ENCODE measurements at regions not wholly inside any gene's neighbourhood (a gene's known extent, or its start where the extent isn't known, plus 50 kb on each side); places are given as distances from the start of the nearest gene placed in this dataset.

DNA sequence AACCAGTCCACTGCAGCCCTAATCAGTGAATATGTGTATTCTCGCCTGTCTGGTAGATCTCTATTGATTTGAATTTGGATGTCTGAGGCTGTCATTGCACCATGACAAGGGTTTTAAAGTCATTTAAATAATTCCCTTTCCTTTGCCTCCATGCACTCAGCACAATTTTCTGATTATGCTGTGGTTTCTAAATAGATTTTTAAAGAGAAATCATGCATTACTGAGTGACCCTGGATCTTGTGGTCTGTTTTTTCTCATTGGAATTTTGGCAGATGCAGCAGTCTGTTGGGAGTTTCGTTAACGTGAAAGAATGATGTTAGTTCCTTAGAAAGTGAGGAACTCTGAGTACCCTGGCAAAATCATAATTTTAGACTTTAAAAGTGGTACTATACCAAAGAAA lies 396.0 kb downstream of the LRRC70 start:
- H3K4me3 ChIP-seq (ENCODE audit: extremely low read depth in 1 of 4, insufficient read depth in 2 of 4, low read depth in 3 of 4, low read length in 4 of 4): no peak overlapping the region
- no peak overlapping the region for H2AK5ac ChIP-seq (ENCODE audit: low read depth, low read length)
- H3K9ac ChIP-seq (replicated peaks in 1 of 4; ENCODE audit: extremely low read depth in 1 of 4, low read depth in 3 of 4, low read length in 3 of 4): no peak overlapping the region
- no peak overlapping the region for H4K8ac ChIP-seq (ENCODE audit: extremely low read depth, insufficient read depth, low read length)
- ChIA-PET POLR2A (ENCODE audit: partially characterized antibody) (no interaction called here), CTCF (ENCODE audit: partially characterized antibody) (no interaction called here)
- no peak overlapping the region for H3K56ac ChIP-seq (replicated peaks; ENCODE audit: insufficient read length, low read depth, low read length)
- no peak overlapping the region for H2BK15ac ChIP-seq (ENCODE audit: low read length)
- no peak overlapping the region for H2BK120ac ChIP-seq (replicated peaks; ENCODE audit: low read depth, low read length)
- H3K14ac ChIP-seq (ENCODE audit: insufficient read length): no peak overlapping the region
- H3K36me3 ChIP-seq (ENCODE audit: control insufficient read depth in 2 of 4, insufficient read depth in 4 of 4, low read length in 3 of 4): no peaks in the 10 kb centered on the region
- no peak overlapping the region for H4K5ac ChIP-seq (ENCODE audit: insufficient read length, low read depth, low read length)
- no peak overlapping the region for H4K91ac ChIP-seq (replicated peaks; ENCODE audit: insufficient read length, low read length)
- peaks cover 0 to 4% (median 0%) of the 10 kb centered on the region in 4 experiments; a peak in 1 of 7 replicates for H3K4me1 ChIP-seq (replicated peaks in 1 of 4; ENCODE audit: control insufficient read depth in 3 of 4, insufficient read depth in 4 of 4, low read length in 3 of 4)
- no peak overlapping the region for H3K23ac ChIP-seq (ENCODE audit: insufficient read length)
- no peak overlapping the region for H3K18ac ChIP-seq (ENCODE audit: extremely low read depth, low read length)
- DNase-seq (ENCODE audit: low read depth in 1 of 2, low spot score in 2 of 2): no peak
- no peak overlapping the region for H2BK12ac ChIP-seq (ENCODE audit: low read depth, low read length)
- H3K4me2 ChIP-seq (ENCODE audit: insufficient read depth in 1 of 2, low read depth in 2 of 2, low read length in 2 of 2): no peak overlapping the region
- H2BK20ac ChIP-seq (ENCODE audit: low read length): no peak overlapping the region
- no peak overlapping the region for H3K4ac ChIP-seq (replicated peaks; ENCODE audit: insufficient read length, low read depth, low read length)
- H3K27ac ChIP-seq (ENCODE audit: low read depth, low read length): no peak overlapping the region
- 72% methylated on average over 3 of the region's 3 CpGs; no CpG with 5 or more reads in 1 of the 2 experiments for WGBS, 2 experiments (ENCODE audit: extremely low coverage in 1 of 2, insufficient coverage in 1 of 2, insufficient read length in 1 of 2, insufficient replicate concordance in 2 of 2, low coverage in 1 of 2, low lambda C conversion rate in 2 of 2, missing lambda C conversion rate in 1 of 2)
- H3K79me1 ChIP-seq (ENCODE audit: low read depth, low read length): no peaks in the 10 kb centered on the region
- no peak for TF ChIP-seq POLR2AphosphoS5 (IDR thresholded peaks at IDR 0.05; ENCODE audit: low read depth, low read length)
- no peak for TF ChIP-seq SIRT6 (IDR thresholded peaks at IDR 0.05; ENCODE audit: low read length)
- no peak for TF ChIP-seq TBP (IDR thresholded peaks at IDR 0.05; ENCODE audit: low read depth, low read length)
- TF ChIP-seq SP4 (IDR thresholded peaks at IDR 0.05; ENCODE audit: low read length): no peak
- TF ChIP-seq EP300 (IDR thresholded peaks at IDR 0.05; ENCODE audit: borderline replicate concordance in 1 of 2, low read depth in 2 of 2, low read length in 2 of 2): no peak
- no peak for TF ChIP-seq SP2 (IDR thresholded peaks at IDR 0.05; ENCODE audit: low read length)
- TF ChIP-seq POLR2A (IDR thresholded peaks at IDR 0.05; ENCODE audit: control extremely low read depth in 1 of 2, low read depth in 2 of 2, low read length in 2 of 2): no peak
- TF ChIP-seq ATF3 (IDR thresholded peaks at IDR 0.05; ENCODE audit: insufficient read depth, low read depth, low read length): no peak
- TF ChIP-seq SAP30 (IDR thresholded peaks at IDR 0.05; ENCODE audit: insufficient read depth, insufficient replicate concordance, low read length): no peak
- no peaks in the 10 kb centered on the region for H3K9me3 ChIP-seq (ENCODE audit: insufficient read depth in 2 of 2, low read depth in 1 of 2, low read length in 1 of 2)
- no peak overlapping the region for H2BK5ac ChIP-seq (ENCODE audit: low read depth, low read length)
- H3K23me2 ChIP-seq (ENCODE audit: low read depth, low read length): no peaks in the 10 kb centered on the region
- H3K27me3 ChIP-seq (replicated peaks in 1 of 4; ENCODE audit: control insufficient read depth in 3 of 4, extremely low read depth in 1 of 4, insufficient read depth in 3 of 4, low read length in 3 of 4): no peaks in the 10 kb centered on the region
- H3K79me2 ChIP-seq (ENCODE audit: control insufficient read depth in 1 of 2, insufficient read depth in 2 of 2, low read length in 2 of 2): no peaks in the 10 kb centered on the region
- no peaks in the 10 kb centered on the region for H4K20me1 ChIP-seq (replicated peaks in 1 of 2; ENCODE audit: control insufficient read depth in 1 of 2, insufficient read depth in 2 of 2, low read length in 2 of 2)
- no peak overlapping the region for H2AFZ ChIP-seq (ENCODE audit: low read length)
- FAIRE-seq: no peak

All from H1 (cell line).